HG02938 (cell line): ENCODE measurements at regions not wholly inside any gene's neighbourhood (a gene's known extent, or its start where the extent isn't known, plus 50 kb on each side); places are given as distances from the start of the nearest gene placed in this dataset.
"Not testable (repeated sequence)": the region's sequence is repeated elsewhere in the genome, so short reads cannot be mapped to it uniquely, and the experiment has no call there.

Experiments
- ATAC-seq: cut with Tn5 transposase; IDR thresholded peaks from one replicate; pipeline ENCODE4 v1.9.1; 2021; ENCODE audit warnings: mild to moderate bottlenecking, moderate library complexity; ENCODE audit not compliant: unreplicated experiment

DNA sequence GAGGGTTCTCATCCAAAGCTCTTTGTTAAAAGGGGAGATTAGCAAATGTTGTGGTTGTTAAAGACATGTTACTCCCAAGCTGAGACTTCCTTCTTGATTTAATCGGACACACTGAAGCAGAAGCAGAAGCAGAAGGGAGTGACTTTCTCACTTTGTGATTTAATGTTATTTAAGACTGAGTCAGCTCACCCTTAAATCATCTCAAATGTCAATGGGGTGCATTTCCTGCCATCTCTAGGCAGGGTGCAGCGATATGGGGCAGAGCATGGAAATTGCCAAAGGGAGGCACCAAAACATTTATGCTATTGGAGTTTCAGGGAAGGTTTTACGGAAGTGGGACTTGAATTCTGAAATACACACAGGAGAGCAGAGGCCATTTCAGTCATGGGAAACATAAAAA, 283.6 kb downstream of the ABCC12 start:
- no peak for ATAC-seq

DNA sequence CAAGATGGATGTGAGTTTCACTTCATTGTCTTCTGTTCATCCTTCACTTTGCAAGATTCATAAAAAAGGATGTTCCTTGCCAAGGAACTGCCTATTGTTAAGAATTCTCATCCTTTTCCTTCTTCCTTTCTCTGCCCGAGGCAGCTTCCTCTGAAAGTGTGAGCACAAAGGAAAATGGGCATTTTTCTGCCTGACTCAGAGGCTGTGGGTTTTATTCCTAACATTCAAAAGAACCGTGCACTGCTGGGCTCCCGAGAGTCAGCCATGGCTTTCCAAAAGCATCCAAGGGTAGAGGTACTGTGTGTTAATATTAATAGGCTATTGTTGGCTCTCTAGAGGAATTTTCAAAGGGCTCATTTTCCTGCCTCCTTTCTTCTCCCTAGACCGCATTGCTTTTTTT, 289.4 kb downstream of the ABCC12 start:
- ATAC-seq = no peak

DNA sequence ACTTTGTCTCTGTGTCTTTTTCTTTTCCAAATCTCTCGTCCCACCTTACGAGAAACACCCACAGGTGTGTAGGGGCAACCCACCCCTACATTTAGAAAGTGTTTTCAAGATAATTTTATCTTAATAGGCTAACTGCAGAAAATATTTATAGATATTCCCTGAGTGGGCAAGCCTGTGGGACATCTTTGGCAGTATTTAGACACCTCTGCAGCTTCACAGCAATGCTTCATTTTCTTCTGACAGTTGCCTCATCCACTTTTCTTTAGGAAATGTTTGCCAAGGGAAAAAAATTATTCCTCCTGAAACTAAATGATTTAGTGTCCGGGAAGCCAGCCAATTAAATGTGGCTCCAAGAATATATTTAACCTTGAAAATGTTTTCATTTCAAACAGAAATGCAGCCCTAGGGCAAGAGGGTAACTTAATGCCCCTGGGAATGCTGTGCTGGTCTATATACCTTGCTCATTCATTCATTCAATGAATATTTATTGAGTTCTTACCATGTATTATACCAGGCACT, 290.4 kb downstream of the ABCC12 start:
- no peak for ATAC-seq

- not testable (repeated sequence) for ATAC-seq
Observed at GRCh38 chr16:47864262-47864661, 291.5 kb downstream of the ABCC12 start.

DNA sequence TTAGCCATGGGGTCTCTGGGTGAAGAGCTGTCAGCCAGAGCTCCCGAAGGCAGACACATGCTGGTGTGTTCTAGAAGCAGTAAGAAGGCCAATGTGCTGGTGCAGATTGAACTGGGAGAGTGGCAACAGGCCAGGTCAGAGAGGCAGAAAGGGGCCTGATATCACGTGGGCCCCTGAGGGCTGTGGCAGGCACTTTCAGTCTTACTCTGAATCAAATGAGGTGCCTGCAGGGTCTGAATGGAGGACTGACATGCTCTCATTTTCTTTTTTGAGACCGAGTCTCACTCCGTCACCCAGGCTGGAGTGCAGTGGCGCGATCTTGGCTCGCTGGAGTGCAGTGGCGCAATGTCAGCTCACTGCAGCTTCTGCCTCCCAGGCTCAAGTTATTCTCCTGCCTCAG, 293.8 kb downstream of the ABCC12 start:
- no peak for ATAC-seq

GRCh38 chr16:47858333-47858982, 297.3 kb downstream of the ABCC12 start:
- no peak for ATAC-seq

DNA sequence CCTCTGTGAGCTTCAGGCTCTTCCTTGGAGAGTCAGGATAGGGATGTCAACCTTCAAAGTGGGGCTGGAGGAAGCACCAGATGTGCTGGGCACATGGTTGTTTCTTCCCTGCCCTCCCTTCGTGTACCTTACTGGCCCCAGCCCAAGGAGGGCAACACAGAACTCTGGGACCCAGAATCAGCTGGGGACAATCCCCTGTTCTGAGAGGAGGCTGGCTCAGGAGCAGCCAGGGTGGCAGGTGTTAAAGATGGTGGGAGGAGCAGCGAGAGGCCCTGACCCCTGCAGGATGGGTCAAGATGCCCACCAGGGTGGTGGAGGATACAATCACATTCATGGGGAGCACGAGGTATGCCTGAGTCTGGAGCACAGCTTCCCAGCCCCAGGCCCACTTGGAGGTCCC, 300.4 kb downstream of the ABCC12 start:
- no peak for ATAC-seq

- no peak for ATAC-seq
Observed at GRCh38 chr16:47854737-47855136, 301.1 kb downstream of the ABCC12 start.

- no peak for ATAC-seq
Observed at GRCh38 chr16:47852991-47853390, 302.8 kb downstream of the ABCC12 start.

DNA sequence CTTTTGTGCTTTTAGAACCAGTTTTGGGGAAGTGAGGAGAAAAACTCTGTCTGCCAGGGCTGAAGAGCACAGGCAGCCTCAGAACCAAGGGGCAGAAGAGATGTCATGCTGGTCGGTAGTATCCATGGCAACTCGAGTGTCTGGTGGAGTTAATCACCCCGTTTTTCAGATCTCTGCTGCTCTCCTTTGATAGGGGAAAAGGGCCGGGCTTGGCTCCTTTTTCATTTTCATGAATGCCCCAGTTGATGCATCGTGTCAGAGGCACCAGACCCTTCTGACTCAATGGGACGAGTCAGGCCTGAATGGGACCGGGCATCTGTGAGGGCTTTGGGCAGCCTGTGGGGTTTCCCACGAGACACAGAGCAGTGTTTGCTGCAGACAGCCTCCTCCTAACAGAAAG, 304.6 kb downstream of the ABCC12 start:
- ATAC-seq = no peak

DNA sequence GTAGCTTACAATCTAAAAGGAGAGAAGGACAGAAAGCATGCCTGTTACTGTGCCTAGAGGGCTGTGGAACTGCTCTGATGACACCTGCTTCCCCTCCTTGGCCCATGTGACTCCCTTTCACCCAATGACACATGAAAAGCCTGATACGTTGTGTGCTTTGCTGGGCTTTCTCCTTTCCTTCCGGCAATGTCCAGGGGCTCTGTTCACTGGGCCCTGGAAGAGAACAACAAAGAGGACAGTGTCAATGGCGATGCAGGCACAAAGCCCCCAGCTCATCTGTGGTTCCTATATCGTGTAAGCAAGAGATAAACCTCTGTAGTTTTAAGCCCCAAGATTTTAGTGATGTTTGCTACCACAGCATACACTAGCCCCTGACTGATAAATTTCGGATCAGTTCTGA, 306.1 kb downstream of the ABCC12 start:
- ATAC-seq = no peak

- no peak for ATAC-seq
Observed at GRCh38 chr16:47848421-47849109, 307.2 kb downstream of the ABCC12 start.

GRCh38 chr16:47847220-47847970, 308.4 kb downstream of the ABCC12 start:
- ATAC-seq = no peak

GRCh38 chr16:47834485-47835024, 321.2 kb downstream of the ABCC12 start:
- no peak for ATAC-seq

GRCh38 chr16:47833771-47834170, 322.0 kb downstream of the ABCC12 start:
- no peak for ATAC-seq

DNA sequence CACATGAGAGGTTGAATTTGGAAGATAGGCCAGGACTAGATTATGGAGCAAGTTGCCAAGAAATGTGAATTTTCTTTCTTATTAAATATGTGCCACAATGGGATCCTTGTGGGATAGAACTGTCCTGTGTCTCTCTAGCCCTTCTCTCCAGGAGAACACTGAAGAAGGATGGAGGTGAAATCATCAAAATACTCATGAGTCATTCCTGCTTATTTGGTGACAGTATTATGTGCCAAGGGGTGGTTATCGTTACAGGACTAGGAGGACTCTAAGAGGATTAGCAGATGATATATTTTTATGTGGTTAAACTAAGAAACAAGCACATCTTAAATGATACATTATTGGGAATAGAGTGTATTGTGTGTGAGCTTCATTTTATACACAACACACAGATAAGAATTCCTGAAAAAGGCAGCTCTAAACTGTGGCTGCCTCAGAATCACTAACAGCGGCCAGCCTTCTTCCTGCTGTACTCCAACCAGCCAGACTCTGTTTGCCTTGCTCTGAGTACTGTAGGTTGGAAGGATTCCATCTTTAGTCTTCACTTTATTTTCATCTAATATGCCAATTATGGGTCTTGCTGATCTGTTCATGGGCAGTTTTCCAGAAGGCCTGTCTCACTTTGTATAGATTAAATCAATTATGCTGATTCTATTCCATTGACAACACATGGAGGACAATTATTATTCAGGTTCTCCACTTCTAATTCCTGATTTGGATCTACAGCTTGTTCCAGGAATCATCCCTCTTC, 325.8 kb downstream of the ABCC12 start:
- no peak for ATAC-seq

DNA sequence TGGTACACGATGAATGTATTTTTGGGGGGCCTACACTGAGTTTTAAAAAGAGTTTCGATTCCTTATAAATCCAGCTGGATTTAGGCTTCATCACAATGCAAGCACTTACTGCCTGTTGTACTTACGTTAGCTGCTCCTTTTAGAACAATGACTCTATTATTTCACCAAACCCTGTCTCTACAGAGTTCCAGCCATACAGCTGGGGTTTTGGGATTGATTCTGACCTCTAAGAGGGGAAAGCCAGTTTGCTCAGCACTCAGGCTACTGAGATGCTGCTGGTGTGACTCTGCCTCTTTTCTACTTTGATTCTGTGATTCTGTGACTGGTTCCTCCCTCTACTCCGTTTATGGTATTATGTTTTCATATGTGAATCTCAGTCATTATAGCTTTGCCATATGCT, 329.7 kb downstream of the ABCC12 start:
- no peak for ATAC-seq

- ATAC-seq = no peak
Observed at GRCh38 chr16:47817048-47817447, 338.7 kb downstream of the ABCC12 start.

DNA sequence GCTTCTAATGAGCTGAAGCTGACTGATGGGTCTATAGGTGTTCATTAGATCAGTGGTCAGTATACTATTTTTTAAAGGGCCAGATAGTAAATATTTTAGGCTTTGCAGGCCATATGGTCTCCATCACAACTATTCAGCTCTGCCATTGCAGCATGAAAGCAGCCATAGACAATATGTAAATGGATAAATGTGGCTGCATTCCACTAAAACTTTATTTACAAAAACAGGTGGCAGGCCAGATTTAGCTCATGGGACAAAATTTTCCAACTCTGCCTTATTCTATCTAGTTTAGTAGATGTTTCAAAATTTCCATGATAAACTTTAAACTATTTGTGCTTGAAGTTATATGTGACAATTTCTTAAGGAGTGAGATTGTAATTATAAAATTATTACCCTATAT, 339.3 kb downstream of the ABCC12 start:
- no peak for ATAC-seq

- no peak for ATAC-seq
Observed at GRCh38 chr16:47815655-47816054, 340.1 kb downstream of the ABCC12 start.

DNA sequence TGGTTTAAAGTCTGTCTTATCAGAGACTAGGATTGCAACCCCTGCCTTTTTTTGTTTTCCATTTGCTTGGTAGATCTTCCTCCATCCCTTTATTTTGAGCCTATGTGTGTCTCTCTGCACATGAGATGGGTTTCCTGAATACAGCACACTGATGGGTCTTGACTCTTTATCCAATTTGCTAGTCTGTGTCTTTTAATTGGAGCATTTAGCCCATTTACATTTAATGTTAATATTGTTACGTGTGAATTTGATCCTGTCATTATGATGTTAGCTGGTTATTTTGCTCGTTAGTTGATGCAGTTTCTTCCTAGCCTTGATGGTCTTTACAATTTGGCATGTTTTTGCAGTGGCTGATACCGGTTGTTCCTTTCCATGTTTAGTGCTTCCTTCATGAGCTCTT, 344.0 kb downstream of the ABCC12 start:
- ATAC-seq = not testable (repeated sequence)
